HL-60 (cell line): ENCODE measurements at regions not wholly inside any gene's neighbourhood (a gene's known extent, or its start where the extent isn't known, plus 50 kb on each side); places are given as distances from the start of the nearest gene placed in this dataset.

Experiments used
- TF ChIP-seq, protein P1 (sequence below): IDR thresholded peaks from one replicate; pipeline ENCODE4 v1.5.1; 2011; ENCODE audit warnings: low read length, control low read depth, inconsistent platforms; ENCODE audit not compliant: insufficient read depth
- TF ChIP-seq, protein P2 (sequence below): IDR thresholded peaks from 2 replicates; pipeline ENCODE4 v1.6.1; 2012; ENCODE audit warnings: low read depth; ENCODE audit not compliant: insufficient replicate concordance

DNA sequence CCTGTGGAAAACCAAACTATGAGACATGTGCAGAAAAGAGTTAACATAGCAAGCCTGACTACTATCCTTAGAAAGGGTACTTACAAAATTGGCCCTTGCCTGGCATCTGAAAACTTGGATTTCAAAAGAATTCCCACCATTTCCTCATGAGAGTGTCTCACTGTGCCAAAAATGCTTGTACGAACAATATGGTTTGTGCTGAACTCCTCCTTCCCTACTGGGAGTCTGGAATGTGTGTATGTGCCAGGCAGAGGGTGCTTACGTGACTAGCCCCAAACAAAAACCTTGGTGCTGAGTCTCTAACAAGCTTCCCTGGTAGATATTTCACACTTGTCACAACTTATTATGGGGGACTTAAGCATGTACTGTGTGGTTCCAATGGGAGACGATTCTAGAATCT is 81.7 kb upstream of the GIMD1 start:
- TF ChIP-seq, protein P1, sequence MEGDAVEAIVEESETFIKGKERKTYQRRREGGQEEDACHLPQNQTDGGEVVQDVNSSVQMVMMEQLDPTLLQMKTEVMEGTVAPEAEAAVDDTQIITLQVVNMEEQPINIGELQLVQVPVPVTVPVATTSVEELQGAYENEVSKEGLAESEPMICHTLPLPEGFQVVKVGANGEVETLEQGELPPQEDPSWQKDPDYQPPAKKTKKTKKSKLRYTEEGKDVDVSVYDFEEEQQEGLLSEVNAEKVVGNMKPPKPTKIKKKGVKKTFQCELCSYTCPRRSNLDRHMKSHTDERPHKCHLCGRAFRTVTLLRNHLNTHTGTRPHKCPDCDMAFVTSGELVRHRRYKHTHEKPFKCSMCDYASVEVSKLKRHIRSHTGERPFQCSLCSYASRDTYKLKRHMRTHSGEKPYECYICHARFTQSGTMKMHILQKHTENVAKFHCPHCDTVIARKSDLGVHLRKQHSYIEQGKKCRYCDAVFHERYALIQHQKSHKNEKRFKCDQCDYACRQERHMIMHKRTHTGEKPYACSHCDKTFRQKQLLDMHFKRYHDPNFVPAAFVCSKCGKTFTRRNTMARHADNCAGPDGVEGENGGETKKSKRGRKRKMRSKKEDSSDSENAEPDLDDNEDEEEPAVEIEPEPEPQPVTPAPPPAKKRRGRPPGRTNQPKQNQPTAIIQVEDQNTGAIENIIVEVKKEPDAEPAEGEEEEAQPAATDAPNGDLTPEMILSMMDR: no peak
- TF ChIP-seq, protein P2, sequence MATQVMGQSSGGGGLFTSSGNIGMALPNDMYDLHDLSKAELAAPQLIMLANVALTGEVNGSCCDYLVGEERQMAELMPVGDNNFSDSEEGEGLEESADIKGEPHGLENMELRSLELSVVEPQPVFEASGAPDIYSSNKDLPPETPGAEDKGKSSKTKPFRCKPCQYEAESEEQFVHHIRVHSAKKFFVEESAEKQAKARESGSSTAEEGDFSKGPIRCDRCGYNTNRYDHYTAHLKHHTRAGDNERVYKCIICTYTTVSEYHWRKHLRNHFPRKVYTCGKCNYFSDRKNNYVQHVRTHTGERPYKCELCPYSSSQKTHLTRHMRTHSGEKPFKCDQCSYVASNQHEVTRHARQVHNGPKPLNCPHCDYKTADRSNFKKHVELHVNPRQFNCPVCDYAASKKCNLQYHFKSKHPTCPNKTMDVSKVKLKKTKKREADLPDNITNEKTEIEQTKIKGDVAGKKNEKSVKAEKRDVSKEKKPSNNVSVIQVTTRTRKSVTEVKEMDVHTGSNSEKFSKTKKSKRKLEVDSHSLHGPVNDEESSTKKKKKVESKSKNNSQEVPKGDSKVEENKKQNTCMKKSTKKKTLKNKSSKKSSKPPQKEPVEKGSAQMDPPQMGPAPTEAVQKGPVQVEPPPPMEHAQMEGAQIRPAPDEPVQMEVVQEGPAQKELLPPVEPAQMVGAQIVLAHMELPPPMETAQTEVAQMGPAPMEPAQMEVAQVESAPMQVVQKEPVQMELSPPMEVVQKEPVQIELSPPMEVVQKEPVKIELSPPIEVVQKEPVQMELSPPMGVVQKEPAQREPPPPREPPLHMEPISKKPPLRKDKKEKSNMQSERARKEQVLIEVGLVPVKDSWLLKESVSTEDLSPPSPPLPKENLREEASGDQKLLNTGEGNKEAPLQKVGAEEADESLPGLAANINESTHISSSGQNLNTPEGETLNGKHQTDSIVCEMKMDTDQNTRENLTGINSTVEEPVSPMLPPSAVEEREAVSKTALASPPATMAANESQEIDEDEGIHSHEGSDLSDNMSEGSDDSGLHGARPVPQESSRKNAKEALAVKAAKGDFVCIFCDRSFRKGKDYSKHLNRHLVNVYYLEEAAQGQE: no peak
